Right lobe of liver (tissue), 4 donors: ENCODE measurements at regions not wholly inside any gene's neighbourhood (a gene's known extent, or its start where the extent isn't known, plus 50 kb on each side); places are given as distances from the start of the nearest gene placed in this dataset.

ENCODE experiments used
- POLR2A ChIP-seq: fragments of 450-650 bp; IDR thresholded peaks from one replicate; pipeline ENCODE4 v1.6.1; 2017; ENCODE audit warnings: antibody characterized with exemption, mild to moderate bottlenecking
- TF ChIP-seq, protein P1 (sequence below), 4 donors: fragments of 200-600 bp in 3 of 4; fragments of 450-650 bp in 1 of 4; IDR thresholded peaks; one replicate each; pipeline versions ENCODE4 v1.5.1 to v1.8.0; 2016 to 2022; ENCODE audit warnings: antibody characterized with exemption in 4 of 4, mild to moderate bottlenecking in 2 of 4
- donor health status: DM: no; HTN: no; CAD: no.
- donor health status: DM: no; HTN: no; CAD: no.
- donor health status: DM: no; HTN: yes; CAD: no.

DNA sequence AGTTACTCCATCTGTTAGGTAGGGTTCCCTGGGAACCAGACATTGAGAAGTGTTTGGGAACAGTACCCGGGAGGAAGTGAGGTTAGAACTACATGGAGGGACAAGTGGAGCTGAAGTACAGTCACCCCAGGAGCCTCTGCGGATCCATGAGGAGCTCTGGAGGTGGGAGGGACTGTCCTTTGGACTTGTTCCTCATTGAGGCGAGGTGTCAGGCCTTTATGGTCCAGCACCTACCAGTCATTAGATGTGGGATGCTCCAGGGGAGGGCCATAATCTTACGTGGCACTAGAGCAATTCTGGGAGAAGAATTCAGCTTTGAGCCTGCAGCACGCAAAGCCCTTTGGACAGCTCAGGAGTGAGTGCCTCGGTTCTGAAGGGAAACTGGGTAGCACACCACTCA lies 142.8 kb downstream of the DACT1 start:
- TF ChIP-seq, protein P1, sequence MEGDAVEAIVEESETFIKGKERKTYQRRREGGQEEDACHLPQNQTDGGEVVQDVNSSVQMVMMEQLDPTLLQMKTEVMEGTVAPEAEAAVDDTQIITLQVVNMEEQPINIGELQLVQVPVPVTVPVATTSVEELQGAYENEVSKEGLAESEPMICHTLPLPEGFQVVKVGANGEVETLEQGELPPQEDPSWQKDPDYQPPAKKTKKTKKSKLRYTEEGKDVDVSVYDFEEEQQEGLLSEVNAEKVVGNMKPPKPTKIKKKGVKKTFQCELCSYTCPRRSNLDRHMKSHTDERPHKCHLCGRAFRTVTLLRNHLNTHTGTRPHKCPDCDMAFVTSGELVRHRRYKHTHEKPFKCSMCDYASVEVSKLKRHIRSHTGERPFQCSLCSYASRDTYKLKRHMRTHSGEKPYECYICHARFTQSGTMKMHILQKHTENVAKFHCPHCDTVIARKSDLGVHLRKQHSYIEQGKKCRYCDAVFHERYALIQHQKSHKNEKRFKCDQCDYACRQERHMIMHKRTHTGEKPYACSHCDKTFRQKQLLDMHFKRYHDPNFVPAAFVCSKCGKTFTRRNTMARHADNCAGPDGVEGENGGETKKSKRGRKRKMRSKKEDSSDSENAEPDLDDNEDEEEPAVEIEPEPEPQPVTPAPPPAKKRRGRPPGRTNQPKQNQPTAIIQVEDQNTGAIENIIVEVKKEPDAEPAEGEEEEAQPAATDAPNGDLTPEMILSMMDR (IDR thresholded peaks at IDR 0.05): no peak
- TF ChIP-seq POLR2A: no peak
